ENCODE measurements at regions not wholly inside any gene's neighbourhood (a gene's known extent, or its start where the extent isn't known, plus 50 kb on each side); places are given as distances from the start of the nearest gene placed in this dataset.

DNA sequence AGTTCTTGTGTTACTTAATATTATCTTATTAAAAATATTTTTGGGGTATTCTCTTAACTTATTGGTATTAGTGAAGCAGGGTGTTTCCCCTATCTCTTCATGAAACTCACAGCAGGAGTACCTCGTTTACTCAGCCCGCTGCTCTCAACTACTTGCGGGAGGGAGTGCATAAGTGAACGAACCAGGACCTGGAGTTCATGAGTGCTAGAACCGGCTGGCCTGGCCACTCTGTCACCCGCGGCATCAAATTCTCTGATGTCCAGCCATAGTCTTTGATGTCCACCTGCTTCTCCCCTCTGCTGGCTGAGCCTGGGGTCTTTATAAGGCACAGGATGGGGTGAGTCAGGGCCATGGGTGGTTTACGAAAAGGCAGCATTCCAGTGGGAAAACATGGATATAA is 216.7 kb upstream of the ANO5 start:
- TF ChIP-seq EZH2phosphoT487 (IDR thresholded peaks at IDR 0.05; ENCODE audit: borderline replicate concordance, low read length), result no peak
- TF ChIP-seq, protein P1, sequence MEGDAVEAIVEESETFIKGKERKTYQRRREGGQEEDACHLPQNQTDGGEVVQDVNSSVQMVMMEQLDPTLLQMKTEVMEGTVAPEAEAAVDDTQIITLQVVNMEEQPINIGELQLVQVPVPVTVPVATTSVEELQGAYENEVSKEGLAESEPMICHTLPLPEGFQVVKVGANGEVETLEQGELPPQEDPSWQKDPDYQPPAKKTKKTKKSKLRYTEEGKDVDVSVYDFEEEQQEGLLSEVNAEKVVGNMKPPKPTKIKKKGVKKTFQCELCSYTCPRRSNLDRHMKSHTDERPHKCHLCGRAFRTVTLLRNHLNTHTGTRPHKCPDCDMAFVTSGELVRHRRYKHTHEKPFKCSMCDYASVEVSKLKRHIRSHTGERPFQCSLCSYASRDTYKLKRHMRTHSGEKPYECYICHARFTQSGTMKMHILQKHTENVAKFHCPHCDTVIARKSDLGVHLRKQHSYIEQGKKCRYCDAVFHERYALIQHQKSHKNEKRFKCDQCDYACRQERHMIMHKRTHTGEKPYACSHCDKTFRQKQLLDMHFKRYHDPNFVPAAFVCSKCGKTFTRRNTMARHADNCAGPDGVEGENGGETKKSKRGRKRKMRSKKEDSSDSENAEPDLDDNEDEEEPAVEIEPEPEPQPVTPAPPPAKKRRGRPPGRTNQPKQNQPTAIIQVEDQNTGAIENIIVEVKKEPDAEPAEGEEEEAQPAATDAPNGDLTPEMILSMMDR (IDR thresholded peaks at IDR 0.05; ENCODE audit: low read depth, low read length, poor library complexity, severe bottlenecking), result no peak
- H3K4me2 ChIP-seq (ENCODE audit: low read length), result no peak overlapping the region
- no peaks in the 10 kb centered on the region for H3K9me2 ChIP-seq (replicated peaks; ENCODE audit: control insufficient read depth, low read length)
- H3K4me1 ChIP-seq (ENCODE audit: control insufficient read depth, low read length), result no peaks in the 10 kb centered on the region
- no peaks in the 10 kb centered on the region for H4K20me1 ChIP-seq (ENCODE audit: control insufficient read depth, insufficient read depth, low read depth, low read length)
- H3K4me3 ChIP-seq (ENCODE audit: low read length), result no peak overlapping the region
- no peaks in the 10 kb centered on the region for H3F3A ChIP-seq (ENCODE audit: control insufficient read depth, insufficient read depth)
- H3K36me3 ChIP-seq (ENCODE audit: control insufficient read depth, low read length), result no peaks in the 10 kb centered on the region
- H3K9me3 ChIP-seq (ENCODE audit: control insufficient read depth, insufficient read depth, low read length), result no peaks in the 10 kb centered on the region
- H3K79me2 ChIP-seq (ENCODE audit: control insufficient read depth, low read length), result no peaks in the 10 kb centered on the region
- H3K27ac ChIP-seq (ENCODE audit: low read depth, low read length), result no peak overlapping the region
- no peaks in the 10 kb centered on the region for H3K27me3 ChIP-seq (ENCODE audit: control insufficient read depth, low read length)

GRCh38 chr11:21983431-21983830 is 209.5 kb upstream of the ANO5 start:
- H3K9me2 ChIP-seq (replicated peaks; ENCODE audit: control insufficient read depth, low read length), result no peaks in the 10 kb centered on the region
- no peak for TF ChIP-seq EZH2phosphoT487 (IDR thresholded peaks at IDR 0.05; ENCODE audit: borderline replicate concordance, low read length)
- TF ChIP-seq, protein P1 (IDR thresholded peaks at IDR 0.05; ENCODE audit: low read depth, low read length, poor library complexity, severe bottlenecking), result no peak
- no peaks in the 10 kb centered on the region for H3K27me3 ChIP-seq (ENCODE audit: control insufficient read depth, low read length)
- H3K4me2 ChIP-seq (ENCODE audit: low read length), result no peak overlapping the region
- no peak overlapping the region for H3K27ac ChIP-seq (ENCODE audit: low read depth, low read length)
- H4K20me1 ChIP-seq (ENCODE audit: control insufficient read depth, insufficient read depth, low read depth, low read length), result no peaks in the 10 kb centered on the region
- no peak overlapping the region for H3K4me3 ChIP-seq (ENCODE audit: low read length)
- no peaks in the 10 kb centered on the region for H3K36me3 ChIP-seq (ENCODE audit: control insufficient read depth, low read length)
- no peaks in the 10 kb centered on the region for H3F3A ChIP-seq (ENCODE audit: control insufficient read depth, insufficient read depth)
- H3K9me3 ChIP-seq (ENCODE audit: control insufficient read depth, insufficient read depth, low read length), result no peaks in the 10 kb centered on the region
- no peaks in the 10 kb centered on the region for H3K79me2 ChIP-seq (ENCODE audit: control insufficient read depth, low read length)
- no peaks in the 10 kb centered on the region for H3K4me1 ChIP-seq (ENCODE audit: control insufficient read depth, low read length)

- Histone ChIP-seq H3K9me3 (ENCODE audit: control insufficient read depth, insufficient read depth, low read length) (no peaks in the 10 kb centered on the region), H3K9me2 (replicated peaks; ENCODE audit: control insufficient read depth, low read length) (no peaks in the 10 kb centered on the region), H3K36me3 (ENCODE audit: control insufficient read depth, low read length) (no peaks in the 10 kb centered on the region), H3K79me2 (ENCODE audit: control insufficient read depth, low read length) (no peaks in the 10 kb centered on the region), H3K27me3 (ENCODE audit: control insufficient read depth, low read length) (no peaks in the 10 kb centered on the region), H3K4me1 (ENCODE audit: control insufficient read depth, low read length) (no peaks in the 10 kb centered on the region), H3F3A (ENCODE audit: control insufficient read depth, insufficient read depth) (no peaks in the 10 kb centered on the region), H3K4me3 (ENCODE audit: low read length) (no peak overlapping the region), H3K4me2 (ENCODE audit: low read length) (no peak overlapping the region), H3K27ac (ENCODE audit: low read depth, low read length) (no peak overlapping the region), H4K20me1 (ENCODE audit: control insufficient read depth, insufficient read depth, low read depth, low read length) (no peaks in the 10 kb centered on the region)
- no peak for TF ChIP-seq EZH2phosphoT487 (IDR thresholded peaks at IDR 0.05; ENCODE audit: borderline replicate concordance, low read length)
- TF ChIP-seq, protein P1 (IDR thresholded peaks at IDR 0.05; ENCODE audit: low read depth, low read length, poor library complexity, severe bottlenecking), result no peak
Measured at GRCh38 chr11:21986361-21986760, 206.5 kb upstream of the ANO5 start.

DNA sequence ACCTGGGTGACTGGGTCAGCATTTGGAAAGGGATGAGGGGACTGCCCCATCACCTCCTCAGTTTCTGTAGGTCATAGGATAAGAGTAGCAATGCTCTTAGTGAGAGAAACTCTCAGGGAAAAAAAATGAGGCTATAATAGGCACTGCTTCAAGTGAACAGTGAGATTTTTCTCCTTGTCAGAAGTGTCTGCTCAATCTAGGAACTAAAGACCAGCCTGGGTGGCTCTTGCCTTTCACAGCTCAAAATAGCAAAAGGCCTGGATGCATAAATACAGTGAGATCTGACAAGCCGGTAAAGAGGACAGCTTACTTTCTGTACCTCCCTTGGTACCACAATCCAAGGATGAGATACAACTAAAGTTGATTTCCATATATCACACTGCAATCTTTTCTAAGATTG is 205.6 kb upstream of the ANO5 start:
- no peak overlapping the region for H3K4me2 ChIP-seq (ENCODE audit: low read length)
- no peak overlapping the region for H3K4me3 ChIP-seq (ENCODE audit: low read length)
- no peaks in the 10 kb centered on the region for H3K9me2 ChIP-seq (replicated peaks; ENCODE audit: control insufficient read depth, low read length)
- no peaks in the 10 kb centered on the region for H3K9me3 ChIP-seq (ENCODE audit: control insufficient read depth, insufficient read depth, low read length)
- H3F3A ChIP-seq (ENCODE audit: control insufficient read depth, insufficient read depth), result no peaks in the 10 kb centered on the region
- no peak for TF ChIP-seq EZH2phosphoT487 (IDR thresholded peaks at IDR 0.05; ENCODE audit: borderline replicate concordance, low read length)
- TF ChIP-seq, protein P1 (IDR thresholded peaks at IDR 0.05; ENCODE audit: low read depth, low read length, poor library complexity, severe bottlenecking), result no peak
- no peaks in the 10 kb centered on the region for H3K27me3 ChIP-seq (ENCODE audit: control insufficient read depth, low read length)
- no peaks in the 10 kb centered on the region for H3K36me3 ChIP-seq (ENCODE audit: control insufficient read depth, low read length)
- H3K4me1 ChIP-seq (ENCODE audit: control insufficient read depth, low read length), result no peaks in the 10 kb centered on the region
- H4K20me1 ChIP-seq (ENCODE audit: control insufficient read depth, insufficient read depth, low read depth, low read length), result no peaks in the 10 kb centered on the region
- no peak overlapping the region for H3K27ac ChIP-seq (ENCODE audit: low read depth, low read length)
- H3K79me2 ChIP-seq (ENCODE audit: control insufficient read depth, low read length), result no peaks in the 10 kb centered on the region
